ENCODE measurements at regions not wholly inside any gene's neighbourhood (a gene's known extent, or its start where the extent isn't known, plus 50 kb on each side); places are given as distances from the start of the nearest gene placed in this dataset.

- TF ChIP-seq, protein P1, sequence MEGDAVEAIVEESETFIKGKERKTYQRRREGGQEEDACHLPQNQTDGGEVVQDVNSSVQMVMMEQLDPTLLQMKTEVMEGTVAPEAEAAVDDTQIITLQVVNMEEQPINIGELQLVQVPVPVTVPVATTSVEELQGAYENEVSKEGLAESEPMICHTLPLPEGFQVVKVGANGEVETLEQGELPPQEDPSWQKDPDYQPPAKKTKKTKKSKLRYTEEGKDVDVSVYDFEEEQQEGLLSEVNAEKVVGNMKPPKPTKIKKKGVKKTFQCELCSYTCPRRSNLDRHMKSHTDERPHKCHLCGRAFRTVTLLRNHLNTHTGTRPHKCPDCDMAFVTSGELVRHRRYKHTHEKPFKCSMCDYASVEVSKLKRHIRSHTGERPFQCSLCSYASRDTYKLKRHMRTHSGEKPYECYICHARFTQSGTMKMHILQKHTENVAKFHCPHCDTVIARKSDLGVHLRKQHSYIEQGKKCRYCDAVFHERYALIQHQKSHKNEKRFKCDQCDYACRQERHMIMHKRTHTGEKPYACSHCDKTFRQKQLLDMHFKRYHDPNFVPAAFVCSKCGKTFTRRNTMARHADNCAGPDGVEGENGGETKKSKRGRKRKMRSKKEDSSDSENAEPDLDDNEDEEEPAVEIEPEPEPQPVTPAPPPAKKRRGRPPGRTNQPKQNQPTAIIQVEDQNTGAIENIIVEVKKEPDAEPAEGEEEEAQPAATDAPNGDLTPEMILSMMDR (conservative IDR thresholded peaks at IDR 0.05 in 1 of 2, IDR thresholded peaks at IDR 0.05 in 1 of 2; ENCODE audit: low read depth in 1 of 2, low read length in 2 of 2), result no peak
- TF ChIP-seq EZH2 (IDR thresholded peaks at IDR 0.05; ENCODE audit: low read length, missing control alignments), result no peak
These were observed 178.2 kb downstream of the GBA3 start for GRCh38 chr4:22870847-22871449.

Data from fibroblast of lung (primary cell).